GM19372 (cell line): ENCODE measurements at regions not wholly inside any gene's neighbourhood (a gene's known extent, or its start where the extent isn't known, plus 50 kb on each side); places are given as distances from the start of the nearest gene placed in this dataset.

Experiments used
- ATAC-seq: cut with Tn5 transposase; IDR thresholded peaks from one replicate; pipeline ENCODE4 v1.9.1; 2021; ENCODE audit warnings: mild to moderate bottlenecking, low read depth, moderate library complexity; ENCODE audit not compliant: unreplicated experiment

DNA sequence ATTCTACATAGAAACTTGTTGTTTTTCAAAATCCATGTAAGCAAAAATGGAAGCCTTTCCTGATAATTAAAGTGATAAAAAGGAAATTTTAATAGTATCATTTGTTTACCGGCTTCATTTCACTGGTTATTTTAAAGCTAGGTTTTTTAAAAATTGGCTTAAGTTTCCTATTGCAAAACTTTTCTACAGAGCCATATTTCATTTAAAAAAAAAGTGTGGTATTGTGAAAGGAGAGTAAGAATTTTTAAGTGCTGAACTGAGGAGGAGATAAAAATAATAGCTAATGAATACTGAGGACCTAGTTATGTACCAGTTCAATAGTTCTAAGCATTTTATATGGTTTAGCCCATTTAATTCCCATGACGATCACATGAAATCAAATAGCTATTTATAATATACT, 172.2 kb upstream of the COL1A2 start:
- ATAC-seq = no peak

DNA sequence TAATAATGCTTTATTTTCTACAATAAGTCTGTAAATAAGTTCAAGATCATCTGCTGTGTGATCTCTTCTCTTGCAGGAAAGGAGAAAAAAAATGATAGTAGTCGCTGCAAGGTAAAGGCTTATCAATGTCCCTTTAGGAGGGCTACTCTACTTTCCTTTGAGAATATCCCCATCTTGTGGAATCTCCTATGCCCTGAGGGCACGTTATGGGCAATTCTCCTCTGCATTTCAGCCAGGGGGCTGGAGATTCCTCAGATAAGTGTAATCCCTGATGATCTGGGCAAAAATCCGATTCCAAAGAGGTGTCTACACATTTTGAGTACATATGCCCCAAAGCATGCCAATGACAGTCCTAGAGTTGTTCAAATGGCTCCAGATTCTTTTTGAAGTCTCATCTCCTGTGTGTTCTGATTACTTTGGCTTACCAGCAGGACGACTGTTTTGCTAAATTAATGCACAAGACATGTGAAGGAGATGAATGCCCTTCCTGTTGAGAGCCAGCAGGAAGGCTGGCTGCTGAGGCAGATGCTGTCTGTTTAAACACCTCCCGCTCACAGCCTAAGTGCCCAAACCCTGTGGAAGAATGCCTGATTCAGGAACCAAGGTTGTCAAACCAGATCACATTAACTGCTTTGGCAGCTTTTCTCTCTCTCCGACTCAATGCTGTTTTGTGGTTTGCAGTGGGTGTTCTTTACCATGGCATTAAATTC, 171.2 kb upstream of the COL1A2 start:
- ATAC-seq = no peak

DNA sequence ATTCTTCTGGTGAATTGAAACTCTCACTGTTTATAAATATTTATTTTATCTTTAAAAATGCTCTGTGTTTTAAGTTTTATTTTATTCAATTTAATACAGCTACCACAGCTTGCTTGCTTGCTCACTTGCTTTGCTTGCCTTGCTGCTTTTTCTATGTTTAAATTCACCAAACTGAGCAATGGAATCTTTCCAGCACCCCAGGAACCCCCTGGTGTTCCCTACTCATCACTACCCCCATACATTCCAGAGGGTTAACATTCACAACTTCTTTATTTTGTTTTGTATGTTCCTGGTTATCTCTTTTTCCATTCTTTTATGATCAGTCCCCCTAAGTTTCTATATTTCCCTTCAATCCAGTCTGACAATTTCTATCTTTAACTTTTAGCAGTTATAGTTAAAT, 166.5 kb upstream of the COL1A2 start:
- ATAC-seq = no peak

DNA sequence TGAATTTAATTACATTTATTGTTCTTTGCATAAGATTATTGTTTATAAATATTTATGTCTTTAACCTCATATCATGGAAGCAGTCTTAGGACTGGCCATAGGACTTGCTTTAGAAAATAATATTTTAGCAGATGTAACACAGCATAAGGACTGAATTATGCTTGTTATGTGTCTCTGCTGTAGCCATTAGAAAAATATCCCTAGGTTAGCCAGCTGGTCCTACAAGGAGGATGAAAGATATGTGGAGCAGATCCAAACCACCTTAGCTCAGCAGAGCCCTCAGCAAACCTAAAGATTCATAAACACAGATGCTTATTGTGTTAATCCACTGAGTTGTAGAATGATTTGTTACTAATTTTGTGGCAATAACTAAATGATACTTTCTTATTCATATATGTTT, 166.0 kb upstream of the COL1A2 start:
- no peak for ATAC-seq

DNA sequence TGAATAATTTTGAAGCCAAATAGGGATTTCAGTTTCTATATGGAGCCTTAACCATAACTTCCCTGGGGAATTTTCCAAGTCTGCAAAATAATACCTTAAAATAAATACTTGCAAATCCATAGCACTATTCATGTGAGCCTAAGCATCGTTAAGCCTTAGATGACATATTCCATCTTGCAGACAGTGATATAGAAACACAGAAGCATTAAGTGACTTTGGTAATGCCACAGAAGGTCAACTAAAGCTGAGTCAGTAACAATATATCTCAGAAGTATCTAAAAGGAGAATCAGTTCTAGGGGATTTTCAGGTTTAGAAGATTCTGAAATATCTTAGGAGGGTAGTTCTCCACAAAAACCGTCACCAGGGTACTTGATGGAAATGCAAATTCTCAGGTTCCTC, 163.4 kb upstream of the COL1A2 start:
- ATAC-seq = no peak

DNA sequence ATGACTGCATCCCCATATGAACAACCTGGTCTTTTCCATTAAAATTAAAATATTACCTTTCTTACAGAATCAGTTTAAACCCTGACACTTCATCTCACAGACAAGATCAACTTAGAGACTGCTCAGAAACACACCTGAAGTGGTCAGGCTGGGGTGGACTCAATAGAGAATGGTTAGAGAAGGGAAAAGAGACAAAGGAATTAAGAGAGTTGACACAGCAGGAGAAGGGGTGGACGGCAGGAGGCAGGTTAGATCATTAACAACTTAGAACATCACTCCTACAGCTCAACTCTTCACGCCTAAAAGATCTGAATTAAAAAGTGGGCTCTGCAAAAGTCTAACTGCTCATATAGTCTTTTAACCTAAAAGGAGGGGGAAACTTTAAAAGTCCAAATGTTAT, 157.7 kb upstream of the COL1A2 start:
- no peak for ATAC-seq

DNA sequence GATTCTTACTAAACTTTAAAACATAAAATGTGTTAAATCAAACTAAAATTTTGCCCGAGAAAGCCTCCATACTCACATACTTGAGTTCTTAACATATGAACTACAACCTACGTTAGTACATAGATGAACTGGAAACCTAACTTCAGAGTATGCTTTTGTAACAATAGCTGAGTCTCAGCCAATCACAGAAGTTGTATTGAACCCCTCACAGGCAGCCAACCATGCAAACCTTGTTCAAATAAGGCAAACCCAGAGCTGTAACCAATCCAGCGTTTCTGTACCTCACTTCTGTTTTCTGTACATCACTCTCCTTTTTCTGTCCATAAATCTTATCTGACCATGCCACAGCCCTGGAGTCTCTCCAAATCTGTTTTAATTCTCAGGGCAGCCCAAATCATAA, 157.3 kb upstream of the COL1A2 start:
- no peak for ATAC-seq

DNA sequence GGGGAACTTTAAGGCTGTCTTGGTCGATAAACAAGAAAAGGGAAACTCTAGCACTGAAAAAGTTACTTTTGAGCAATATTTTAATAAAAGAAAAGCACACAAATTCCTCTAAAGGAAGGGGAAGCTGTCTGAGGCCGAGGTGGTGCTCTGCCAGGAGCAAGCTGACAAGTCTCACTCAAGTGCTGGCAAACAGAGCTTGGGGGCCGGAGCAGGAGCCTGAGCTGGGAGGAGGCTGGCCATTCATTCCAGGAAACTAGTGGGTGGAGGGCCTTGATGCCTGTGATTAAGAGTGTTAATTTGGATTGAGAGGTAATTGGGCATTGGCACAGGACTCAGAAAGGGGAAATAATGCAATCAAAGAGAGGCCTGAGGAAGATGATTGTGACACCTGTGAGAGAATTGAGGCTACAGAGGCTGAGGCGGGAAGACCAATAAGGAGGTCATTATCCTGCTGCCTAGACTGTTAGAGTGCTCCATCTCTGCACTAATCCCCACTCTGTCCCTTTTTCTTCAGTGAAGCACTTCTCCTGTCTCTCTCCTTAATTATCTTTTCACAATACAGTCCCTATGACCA, 154.9 kb upstream of the COL1A2 start:
- no peak for ATAC-seq

DNA sequence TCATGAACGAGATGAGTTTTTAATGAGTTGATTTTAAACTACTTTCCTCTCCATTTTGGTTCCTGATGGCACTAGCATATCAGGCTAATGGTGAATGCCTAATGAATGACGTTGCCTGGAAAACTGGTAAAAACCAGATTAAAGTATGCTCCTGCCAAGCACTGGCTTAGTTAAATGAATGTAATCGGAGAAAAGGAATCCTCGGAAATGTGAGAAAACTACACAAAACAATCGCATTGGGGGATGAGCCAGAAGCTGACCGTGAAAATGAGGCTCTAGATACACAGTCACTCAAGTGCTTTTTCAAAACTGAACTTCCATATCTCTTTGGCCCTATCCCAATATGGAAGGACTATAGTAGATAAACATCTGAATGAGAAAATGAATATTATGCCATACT, 153.8 kb upstream of the COL1A2 start:
- no peak for ATAC-seq

DNA sequence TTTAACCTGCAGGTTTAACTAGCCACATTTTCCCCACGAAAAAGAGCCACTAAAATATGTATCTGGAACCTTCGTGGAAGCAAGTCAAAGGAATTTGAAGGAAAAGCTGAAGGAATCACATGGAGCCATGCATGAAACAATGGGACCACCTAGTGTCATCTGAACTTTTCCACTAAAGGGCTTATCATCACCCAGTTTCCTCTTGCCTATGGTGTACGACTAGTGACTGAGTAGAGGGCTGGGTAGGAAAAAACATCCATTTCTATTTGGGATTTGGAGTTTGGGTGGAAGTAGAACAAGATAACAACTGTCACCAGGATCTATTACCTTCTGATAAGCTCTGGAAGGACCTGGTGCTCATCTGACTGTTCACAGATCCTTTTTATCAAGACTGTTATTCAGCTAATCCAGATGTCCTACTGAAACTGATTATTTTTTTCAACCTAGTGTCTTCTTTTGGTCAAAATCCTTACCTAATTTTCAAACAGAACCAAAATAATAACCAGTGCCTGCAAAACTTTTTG, 153.2 kb upstream of the COL1A2 start:
- ATAC-seq = no peak

DNA sequence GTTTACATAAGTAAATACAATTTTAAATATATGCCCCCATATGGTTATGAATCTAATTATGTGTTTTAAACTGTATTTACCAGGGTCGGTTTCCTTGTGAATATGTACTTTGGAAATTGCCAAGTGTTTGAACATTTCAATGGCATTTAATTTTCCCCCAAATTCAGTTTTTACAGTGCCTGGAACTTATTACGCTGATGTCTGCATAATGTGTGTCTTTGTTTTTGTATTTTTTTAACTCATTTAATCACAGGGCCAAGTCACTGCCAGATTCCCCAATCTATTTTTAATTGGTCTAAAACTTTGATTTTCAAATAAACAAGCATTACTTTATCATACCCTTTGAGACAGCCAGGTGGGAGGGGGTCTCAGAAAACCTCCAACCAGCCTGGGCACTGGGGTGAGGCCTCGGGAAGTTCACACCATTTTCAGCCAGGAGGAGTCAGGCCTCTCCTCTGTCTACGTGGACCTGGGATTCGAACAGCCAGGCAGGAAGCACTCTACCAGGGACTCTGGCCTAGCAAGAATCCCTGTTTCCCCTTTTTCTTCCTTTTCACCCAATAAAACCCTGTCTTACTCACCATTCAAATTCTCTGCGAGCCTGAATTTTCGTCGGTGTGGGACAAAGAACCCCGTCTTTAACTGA, 151.5 kb upstream of the COL1A2 start:
- no peak for ATAC-seq

DNA sequence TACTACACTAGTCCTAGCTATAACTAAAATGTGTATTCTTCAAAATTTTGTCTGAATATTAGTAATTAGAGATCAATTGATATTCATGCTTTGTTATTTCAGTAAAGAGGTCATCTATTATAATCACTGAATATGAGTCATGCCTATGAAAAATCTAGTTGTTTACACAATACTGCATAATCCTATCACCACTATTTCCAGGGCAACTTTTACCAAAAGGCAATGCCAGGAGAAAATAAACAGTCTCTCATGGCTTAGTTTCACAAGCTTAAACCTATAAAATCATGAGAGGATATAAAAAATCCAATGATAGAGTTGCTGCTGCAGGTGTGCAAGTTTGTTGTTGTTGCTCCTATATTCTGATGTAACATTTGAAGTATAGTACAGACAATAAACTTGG, 149.9 kb upstream of the COL1A2 start:
- no peak for ATAC-seq

DNA sequence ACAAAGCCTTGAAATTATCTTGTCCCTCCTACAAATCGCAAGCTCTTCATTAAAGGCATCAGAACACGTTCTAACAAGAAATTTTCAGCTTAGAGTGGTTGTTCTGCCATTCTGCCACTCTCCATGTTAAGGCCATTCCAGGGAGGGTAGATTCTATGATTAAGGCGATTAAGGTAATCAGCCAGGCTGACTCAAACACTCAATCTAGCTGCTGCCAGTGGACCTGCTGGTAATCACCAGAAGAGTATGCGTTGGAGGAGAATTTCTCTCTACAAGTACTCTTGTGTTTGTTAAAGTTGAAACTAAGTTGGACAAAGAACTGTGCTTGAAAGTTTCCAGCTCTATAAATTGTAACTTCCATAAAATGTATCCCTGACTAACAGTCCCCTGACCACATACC, 149.2 kb upstream of the COL1A2 start:
- ATAC-seq = no peak

DNA sequence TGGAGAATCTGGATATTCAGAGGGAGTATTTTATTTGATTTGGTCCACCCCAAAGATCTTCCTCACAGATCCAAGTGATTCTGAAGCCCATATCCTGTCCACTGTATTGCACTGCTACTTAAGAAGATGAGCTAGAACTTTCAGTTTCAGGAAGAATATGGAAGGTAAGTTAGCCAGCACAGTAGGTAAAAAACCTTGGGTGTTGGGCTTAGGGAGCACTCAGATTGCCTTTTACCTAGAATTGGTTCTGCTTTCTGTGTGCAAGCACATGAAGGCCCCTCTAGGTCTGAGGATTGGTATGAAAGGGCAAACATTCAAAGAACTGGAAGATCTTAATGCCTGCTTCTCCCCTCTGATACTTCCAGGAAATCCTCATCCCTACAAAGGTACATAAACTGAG, 146.7 kb upstream of the COL1A2 start:
- no peak for ATAC-seq

DNA sequence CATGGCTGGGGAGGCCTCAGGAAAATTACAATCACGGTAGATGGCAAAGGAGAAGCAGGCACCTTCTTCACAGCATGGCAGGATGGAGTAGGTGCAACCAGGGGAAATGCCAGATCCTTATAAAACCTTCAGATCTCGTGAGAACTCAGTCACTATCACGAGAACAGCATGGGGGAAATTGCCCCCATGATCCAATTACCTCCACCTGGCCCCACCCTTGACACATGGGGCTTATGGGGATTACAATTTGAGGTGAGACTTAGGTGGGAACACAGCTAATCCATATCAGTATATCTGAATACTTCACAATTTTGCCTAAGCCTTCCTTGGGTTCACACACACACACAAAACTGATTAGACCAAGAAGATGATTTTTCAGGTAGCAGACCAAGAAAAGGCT, 145.1 kb upstream of the COL1A2 start:
- no peak for ATAC-seq

DNA sequence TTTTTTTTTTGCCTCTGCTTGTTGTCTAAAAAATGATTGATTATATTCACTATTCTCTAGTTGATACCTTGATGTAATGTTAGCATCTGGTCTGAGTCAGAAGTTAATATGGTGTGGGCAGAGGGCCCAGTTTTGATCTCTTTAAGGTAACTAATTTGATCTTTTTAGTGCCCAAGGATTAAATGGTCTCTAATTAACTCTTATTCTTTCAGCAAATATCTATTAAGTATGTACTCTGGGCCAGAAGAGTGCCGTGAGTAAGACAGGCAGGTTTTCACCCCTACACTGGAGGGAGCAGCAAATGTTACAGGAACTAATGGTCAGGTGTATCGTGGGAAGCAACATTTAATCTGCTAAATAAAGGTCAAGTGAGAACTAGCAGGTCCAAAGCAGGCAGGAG, 144.6 kb upstream of the COL1A2 start:
- ATAC-seq = no peak

DNA sequence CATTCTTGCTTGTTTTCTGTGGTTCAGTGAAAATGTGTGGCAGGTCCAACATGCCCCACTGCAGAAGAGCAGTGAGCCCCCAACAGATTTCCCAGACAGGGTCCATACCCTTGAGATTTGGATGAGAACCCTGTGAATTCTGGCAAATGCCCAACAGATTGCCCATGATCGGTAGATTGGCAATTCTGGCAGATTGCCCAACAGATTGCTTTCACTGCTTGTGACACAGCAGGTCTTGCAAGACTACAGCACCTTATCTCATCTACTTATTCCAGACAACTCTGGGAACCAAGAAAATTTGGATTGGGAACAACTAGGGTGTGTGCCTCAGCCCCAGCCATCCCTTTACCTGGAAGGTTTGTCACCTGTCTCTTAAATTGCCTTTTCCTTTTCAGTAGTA, 143.7 kb upstream of the COL1A2 start:
- ATAC-seq = no peak

DNA sequence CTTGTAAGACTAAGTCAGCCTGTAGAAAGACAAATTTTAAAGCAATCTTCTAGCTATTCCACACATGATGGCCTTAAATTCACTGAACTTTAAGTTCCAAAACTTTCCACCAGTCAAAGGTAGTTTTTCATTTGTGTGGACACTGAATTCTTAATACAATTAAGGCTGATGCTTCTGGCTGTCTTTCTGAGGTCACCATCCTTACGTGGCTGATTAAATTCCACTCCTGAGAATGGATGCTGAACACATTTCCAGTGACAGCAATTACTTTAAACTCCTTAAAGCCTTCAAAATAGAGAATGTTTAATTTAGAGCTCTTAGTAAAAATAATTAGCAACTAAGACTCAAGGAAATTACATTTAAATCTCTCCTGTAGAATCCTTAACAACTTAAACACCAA, 142.6 kb upstream of the COL1A2 start:
- no peak for ATAC-seq

DNA sequence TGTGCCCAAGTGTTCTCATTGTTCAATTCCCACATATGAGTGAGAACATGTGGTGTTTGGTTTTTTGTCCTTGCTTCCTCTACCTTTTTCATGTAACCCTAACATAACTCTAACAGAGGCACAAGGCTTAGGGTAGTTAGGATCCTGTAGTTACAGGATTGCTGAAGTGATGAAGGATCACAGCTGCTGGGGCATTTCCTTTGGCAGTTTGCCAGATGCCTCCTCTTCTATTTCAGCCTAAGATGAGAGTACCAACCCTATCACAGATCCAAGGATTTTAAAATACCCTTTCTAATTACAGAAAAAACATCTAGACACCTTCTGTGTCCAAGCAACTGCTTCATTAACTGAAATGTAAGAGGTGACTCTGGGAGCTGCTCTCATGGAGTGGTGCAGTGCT, 141.7 kb upstream of the COL1A2 start:
- no peak for ATAC-seq

DNA sequence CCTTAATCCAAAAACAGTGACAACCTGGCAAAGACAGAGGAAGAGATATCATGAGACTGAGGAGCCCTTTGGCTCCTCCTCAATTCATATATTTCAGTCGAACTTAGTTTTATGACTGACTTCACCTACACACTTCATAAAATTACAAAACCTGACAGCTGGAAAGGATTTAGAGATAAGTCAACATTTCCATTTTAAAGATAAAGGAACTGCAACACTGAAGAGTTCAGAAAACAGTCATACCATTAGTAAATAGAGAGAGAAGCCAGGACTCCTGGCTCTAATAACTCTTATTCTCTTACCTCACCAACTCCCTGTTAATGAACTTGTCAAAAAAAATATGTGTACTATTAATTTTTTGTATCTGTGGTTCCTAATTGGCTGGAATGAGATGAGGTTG, 141.0 kb upstream of the COL1A2 start:
- ATAC-seq = no peak

DNA sequence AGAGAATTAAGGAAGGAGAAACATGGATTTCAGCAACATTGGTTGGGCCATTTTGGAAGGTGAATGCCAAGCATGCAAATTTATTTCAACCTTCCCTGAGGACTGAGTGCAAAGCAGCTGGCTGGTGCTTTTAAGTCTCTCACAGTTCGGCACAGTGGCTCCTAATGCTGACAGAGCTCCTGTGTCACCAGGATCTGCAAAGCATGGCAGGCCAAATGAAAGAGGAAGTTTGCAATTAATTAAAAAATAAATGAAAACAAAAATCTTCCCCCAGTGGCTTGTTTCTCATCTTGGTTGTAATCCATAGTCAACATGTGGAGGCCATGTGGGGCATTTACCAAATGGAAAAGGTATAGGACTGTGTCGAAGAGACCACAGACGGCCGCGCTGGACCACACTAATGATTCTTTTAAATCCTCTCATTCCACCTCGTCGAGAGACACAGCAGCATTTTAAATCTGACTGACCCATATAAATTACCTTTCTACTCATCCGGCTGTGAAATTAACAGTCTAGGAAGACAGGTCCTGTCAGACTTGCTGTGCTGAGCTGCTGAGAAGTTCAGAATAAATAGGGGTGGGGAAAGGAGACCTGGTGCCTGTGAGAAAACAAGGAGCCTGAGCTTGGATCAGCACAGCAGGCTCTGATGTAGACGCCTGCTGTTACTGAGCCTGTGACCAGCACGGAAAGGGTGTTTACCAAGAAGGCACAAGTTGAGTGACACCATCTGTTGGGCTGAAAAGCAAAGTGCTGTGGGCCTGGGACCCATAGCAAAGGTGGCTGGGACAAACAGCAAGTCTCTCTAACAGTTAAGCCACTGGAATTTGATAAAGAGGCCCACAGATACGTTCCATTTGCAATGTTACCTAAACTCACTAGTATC, 136.0 kb upstream of the COL1A2 start:
- no peak for ATAC-seq
